ENCODE measurements at regions not wholly inside any gene's neighbourhood (a gene's known extent, or its start where the extent isn't known, plus 50 kb on each side); places are given as distances from the start of the nearest gene placed in this dataset.

DNA sequence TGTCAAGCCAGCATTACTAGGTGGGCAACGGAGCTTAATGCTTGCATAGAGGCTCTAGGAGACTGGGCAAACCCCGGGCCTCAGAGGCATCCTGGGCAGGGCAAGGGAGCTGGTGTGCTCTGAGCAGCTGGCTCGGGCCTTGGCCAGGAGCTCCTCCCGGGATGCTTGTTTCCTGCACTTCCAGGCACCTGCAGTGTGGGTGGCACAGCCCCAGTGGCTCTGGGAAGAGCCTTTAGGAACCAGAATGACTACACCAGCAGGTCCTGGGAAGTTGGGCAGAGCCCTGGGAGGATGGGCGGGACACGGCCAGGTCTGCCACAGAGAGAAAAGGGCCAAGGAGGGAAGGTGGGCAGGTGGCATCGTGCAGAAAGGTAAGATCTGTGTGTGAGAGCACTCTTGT lies 80.4 kb upstream of the CD93 start:
- Histone ChIP-seq H3K4me3 (no peak overlapping the region), H3K27ac (no peak overlapping the region), H3K4me1 (replicated peaks) (no peaks in the 10 kb centered on the region), H3K36me3 (no peaks in the 10 kb centered on the region), H3K27me3 (replicated peaks; ENCODE audit: insufficient read depth) (no peaks in the 10 kb centered on the region), H3K9me3 (no peaks in the 10 kb centered on the region)
- WGBS, result 90% methylated on average over 7 of the region's 7 CpGs
- no peak for DNase-seq (ENCODE audit: low spot score)
- intact Hi-C loops (cut with DNase I), result no loop called here
- TF ChIP-seq POLR2A (IDR thresholded peaks at IDR 0.05) (no peak), POLR2AphosphoS5 (IDR thresholded peaks at IDR 0.05) (no peak)
- TF ChIP-seq, protein P1, sequence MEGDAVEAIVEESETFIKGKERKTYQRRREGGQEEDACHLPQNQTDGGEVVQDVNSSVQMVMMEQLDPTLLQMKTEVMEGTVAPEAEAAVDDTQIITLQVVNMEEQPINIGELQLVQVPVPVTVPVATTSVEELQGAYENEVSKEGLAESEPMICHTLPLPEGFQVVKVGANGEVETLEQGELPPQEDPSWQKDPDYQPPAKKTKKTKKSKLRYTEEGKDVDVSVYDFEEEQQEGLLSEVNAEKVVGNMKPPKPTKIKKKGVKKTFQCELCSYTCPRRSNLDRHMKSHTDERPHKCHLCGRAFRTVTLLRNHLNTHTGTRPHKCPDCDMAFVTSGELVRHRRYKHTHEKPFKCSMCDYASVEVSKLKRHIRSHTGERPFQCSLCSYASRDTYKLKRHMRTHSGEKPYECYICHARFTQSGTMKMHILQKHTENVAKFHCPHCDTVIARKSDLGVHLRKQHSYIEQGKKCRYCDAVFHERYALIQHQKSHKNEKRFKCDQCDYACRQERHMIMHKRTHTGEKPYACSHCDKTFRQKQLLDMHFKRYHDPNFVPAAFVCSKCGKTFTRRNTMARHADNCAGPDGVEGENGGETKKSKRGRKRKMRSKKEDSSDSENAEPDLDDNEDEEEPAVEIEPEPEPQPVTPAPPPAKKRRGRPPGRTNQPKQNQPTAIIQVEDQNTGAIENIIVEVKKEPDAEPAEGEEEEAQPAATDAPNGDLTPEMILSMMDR (IDR thresholded peaks at IDR 0.05), result no peak

DNA sequence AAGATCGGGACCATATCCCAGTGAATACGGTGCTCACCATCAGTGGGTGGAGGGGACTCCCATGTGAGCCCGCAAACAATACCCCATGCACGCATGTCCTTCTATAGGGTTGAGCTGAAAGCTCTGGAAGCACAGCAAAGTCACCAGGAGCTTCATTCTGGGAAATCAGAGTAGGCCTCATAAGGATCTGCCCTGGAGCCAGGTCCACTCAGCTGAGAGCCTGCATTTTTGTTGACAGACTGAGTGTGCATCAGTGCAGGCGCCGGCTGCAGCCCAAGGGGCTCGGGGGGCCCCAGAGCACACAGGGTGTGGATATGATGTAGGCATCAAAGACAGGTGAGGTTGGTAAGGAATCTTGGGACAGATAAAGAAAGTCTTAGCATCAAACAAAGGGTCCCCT lies 79.8 kb upstream of the CD93 start:
- Histone ChIP-seq H3K27ac (no peak overlapping the region), H3K36me3 (no peaks in the 10 kb centered on the region), H3K4me3 (no peak overlapping the region), H3K4me1 (replicated peaks) (no peaks in the 10 kb centered on the region), H3K27me3 (replicated peaks; ENCODE audit: insufficient read depth) (no peaks in the 10 kb centered on the region), H3K9me3 (no peaks in the 10 kb centered on the region)
- WGBS, result 99% methylated on average over 7 of the region's 7 CpGs
- TF ChIP-seq POLR2A (IDR thresholded peaks at IDR 0.05) (no peak), POLR2AphosphoS5 (IDR thresholded peaks at IDR 0.05) (no peak)
- TF ChIP-seq, protein P1 (IDR thresholded peaks at IDR 0.05), result no peak
- no peak for DNase-seq (ENCODE audit: low spot score)
- intact Hi-C loops (cut with DNase I), result no loop called here

DNA sequence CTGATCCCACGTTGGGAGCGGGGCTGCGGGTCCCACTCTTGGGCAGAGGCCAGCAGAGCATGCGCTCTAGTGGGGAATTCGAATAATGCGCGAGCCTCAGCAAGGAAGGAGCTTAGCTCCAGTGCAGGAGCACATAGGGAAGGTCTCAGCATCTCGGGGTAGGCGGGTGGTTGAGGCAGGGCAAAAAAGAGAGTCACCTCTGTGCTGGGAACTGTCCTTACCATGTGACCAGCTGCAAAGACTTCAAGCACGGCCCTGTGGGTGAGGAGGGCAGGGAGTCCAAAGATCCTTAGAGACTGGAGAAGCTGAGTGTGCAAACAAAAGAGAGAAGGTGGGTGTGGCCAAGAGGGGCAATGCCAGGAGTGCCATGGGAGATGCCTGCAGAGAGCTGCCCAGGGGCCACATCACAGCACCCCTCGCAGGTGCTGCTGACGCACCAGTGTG lies 79.2 kb upstream of the CD93 start:
- TF ChIP-seq POLR2A (IDR thresholded peaks at IDR 0.05) (no peak), POLR2AphosphoS5 (IDR thresholded peaks at IDR 0.05) (no peak)
- TF ChIP-seq, protein P1 (IDR thresholded peaks at IDR 0.05), result no peak
- no peak overlapping the region for H3K4me3 ChIP-seq
- H3K27ac ChIP-seq, result no peak overlapping the region
- whole genome bisulfite sequencing, result 67% methylated on average over 12 of the region's 12 CpGs
- no peak for DNase-seq (ENCODE audit: low spot score)
- H3K36me3 ChIP-seq, result no peaks in the 10 kb centered on the region
- no peaks in the 10 kb centered on the region for H3K27me3 ChIP-seq (replicated peaks; ENCODE audit: insufficient read depth)
- H3K9me3 ChIP-seq, result no peaks in the 10 kb centered on the region
- no peaks in the 10 kb centered on the region for H3K4me1 ChIP-seq (replicated peaks)
- intact Hi-C loops (cut with DNase I), result no loop called here

DNA sequence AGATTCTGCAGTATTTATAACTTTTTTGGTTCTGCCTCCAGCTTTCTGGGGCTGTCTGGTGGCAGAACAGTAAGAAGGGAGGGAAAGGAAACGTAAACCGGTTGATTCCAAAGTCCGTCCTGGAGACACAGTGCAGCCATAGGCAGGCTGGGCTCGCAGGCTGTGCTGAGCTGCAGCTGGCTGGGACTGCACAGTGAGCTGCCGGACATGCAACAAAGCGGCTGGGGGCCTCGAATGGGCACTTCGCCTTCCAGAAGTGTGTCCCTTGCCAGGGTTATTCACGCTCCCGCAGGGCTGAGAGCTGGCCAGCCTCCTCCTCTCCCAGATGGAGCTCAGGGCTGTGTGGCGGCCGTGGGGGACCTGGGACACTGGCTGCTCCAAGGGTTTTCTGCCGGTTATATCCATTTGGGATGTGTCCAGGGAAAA lies 78.1 kb upstream of the CD93 start:
- no peak overlapping the region for H3K27ac ChIP-seq
- DNase-seq (ENCODE audit: low spot score), result no peak
- TF ChIP-seq POLR2A (IDR thresholded peaks at IDR 0.05), result no peak
- TF ChIP-seq, protein P1 (IDR thresholded peaks at IDR 0.05), result no peak
- TF ChIP-seq POLR2AphosphoS5 (IDR thresholded peaks at IDR 0.05), result no peak
- no peaks in the 10 kb centered on the region for H3K4me1 ChIP-seq (replicated peaks)
- intact Hi-C loops (cut with DNase I), result no loop called here
- H3K27me3 ChIP-seq (replicated peaks; ENCODE audit: insufficient read depth), result no peaks in the 10 kb centered on the region
- WGBS, result 60% methylated on average over 13 of the region's 13 CpGs
- no peaks in the 10 kb centered on the region for H3K9me3 ChIP-seq
- no peak overlapping the region for H3K4me3 ChIP-seq
- no peaks in the 10 kb centered on the region for H3K36me3 ChIP-seq

DNA sequence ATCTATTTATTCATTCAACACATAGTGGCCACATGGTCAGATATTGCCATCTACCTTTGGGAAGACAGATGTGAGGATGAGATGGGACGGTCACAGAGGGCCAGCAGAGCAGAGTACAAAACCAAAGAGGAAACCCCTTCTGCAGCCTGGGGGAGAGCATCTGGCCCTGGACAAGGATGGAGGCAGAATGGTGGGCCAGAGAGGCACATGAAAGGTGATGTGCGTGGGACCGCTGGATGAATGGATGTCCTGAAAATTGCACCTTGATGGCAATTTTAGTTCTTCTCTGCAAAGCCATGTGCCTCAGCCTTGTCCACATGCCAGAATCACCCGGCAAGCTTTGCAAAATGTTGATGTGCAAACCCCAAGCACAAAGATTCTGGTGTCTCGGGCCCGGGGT lies 77.4 kb upstream of the CD93 start:
- intact Hi-C loops (cut with DNase I), result no loop called here
- DNase-seq (ENCODE audit: low spot score), result no peak
- Histone ChIP-seq H3K4me3 (no peak overlapping the region), H3K27ac (no peak overlapping the region), H3K36me3 (no peaks in the 10 kb centered on the region), H3K9me3 (no peaks in the 10 kb centered on the region), H3K27me3 (replicated peaks; ENCODE audit: insufficient read depth) (no peaks in the 10 kb centered on the region), H3K4me1 (replicated peaks) (no peaks in the 10 kb centered on the region)
- 96% methylated on average over 6 of the region's 6 CpGs for WGBS
- TF ChIP-seq POLR2AphosphoS5 (IDR thresholded peaks at IDR 0.05), result no peak
- TF ChIP-seq POLR2A (IDR thresholded peaks at IDR 0.05), result no peak
- TF ChIP-seq, protein P1 (IDR thresholded peaks at IDR 0.05), result no peak
